GM12878 (cell line): ENCODE measurements at regions not wholly inside any gene's neighbourhood (a gene's known extent, or its start where the extent isn't known, plus 50 kb on each side); places are given as distances from the start of the nearest gene placed in this dataset.

Experiments
- FOXM1 ChIP-seq: IDR thresholded peaks from 2 replicates; pipeline ENCODE4 v1.6.1; 2012; ENCODE audit warnings: low read depth, mild to moderate bottlenecking, inconsistent platforms, low read length, moderate library complexity
- POLR2A ChIP-seq: IDR thresholded peaks from 2 replicates; pipeline ENCODE4 v1.6.1; 2011; ENCODE audit warnings: low read depth, mild to moderate bottlenecking, low read length
- SIX5 ChIP-seq: IDR thresholded peaks from 2 replicates; pipeline ENCODE4 v1.6.1; 2011; ENCODE audit warnings: mild to moderate bottlenecking, low read depth, low read length, moderate library complexity; ENCODE audit not compliant: severe bottlenecking
- USF2 ChIP-seq: IDR thresholded peaks from 2 replicates; pipeline ENCODE4 v1.6.1; 2011; ENCODE audit warnings: low read depth, low read length, improper control_type of control experiment, borderline replicate concordance
- TF ChIP-seq, protein P1 (sequence below): IDR thresholded peaks from 2 replicates; pipeline ENCODE4 v1.6.1; 2012; ENCODE audit warnings: low read depth, low read length, improper control_type of control experiment

- TF ChIP-seq POLR2A (no peak), USF2 (no peak), SIX5 (no peak), FOXM1 (no peak)
- TF ChIP-seq, protein P1, sequence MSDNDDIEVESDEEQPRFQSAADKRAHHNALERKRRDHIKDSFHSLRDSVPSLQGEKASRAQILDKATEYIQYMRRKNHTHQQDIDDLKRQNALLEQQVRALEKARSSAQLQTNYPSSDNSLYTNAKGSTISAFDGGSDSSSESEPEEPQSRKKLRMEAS: no peak
Measured at GRCh38 chr2:8082840-8083239, 599.0 kb upstream of the ID2 start.
